ENCODE measurements at regions not wholly inside any gene's neighbourhood (a gene's known extent, or its start where the extent isn't known, plus 50 kb on each side); places are given as distances from the start of the nearest gene placed in this dataset.

DNA sequence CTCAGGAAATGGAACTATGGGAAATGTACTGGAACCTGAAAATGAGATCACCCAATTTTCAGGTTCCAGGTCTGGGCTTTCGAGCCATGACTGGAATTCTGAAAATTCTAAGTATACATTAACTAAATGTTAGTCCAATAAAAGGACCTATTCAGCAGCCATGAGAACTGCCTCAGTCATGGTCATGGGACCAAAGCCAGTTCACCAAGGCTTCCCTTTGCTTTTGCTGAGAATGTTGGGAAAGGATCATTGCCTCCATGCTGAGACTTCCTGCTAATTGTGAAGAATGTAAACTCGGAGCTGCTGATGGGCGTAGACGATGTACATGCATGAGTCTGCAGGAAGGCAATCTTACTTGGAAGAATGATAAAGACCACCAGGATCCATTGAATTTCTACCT is 624.4 kb upstream of the SOX11 start:
- DNase-seq (ENCODE audit: low read depth): no peak

DNA sequence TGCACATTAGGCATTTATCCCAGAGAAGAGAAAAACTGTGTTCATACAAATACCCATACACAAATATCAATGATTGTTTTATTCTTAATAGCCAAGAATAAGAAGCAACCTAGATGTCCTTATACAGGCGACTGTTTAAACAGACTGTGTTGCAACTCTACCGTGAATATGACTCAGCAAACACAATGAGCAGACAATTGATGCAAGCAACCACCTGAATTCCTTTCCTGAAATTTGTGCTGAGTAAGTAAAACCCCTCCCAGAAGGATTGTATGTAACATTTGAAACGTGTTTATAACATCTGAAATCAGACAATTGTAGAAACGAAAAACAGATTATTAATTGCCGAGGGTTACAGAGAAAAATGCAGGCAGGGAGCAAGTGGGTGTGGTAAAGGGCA is 621.9 kb upstream of the SOX11 start:
- DNase-seq (ENCODE audit: low read depth): no peak

DNA sequence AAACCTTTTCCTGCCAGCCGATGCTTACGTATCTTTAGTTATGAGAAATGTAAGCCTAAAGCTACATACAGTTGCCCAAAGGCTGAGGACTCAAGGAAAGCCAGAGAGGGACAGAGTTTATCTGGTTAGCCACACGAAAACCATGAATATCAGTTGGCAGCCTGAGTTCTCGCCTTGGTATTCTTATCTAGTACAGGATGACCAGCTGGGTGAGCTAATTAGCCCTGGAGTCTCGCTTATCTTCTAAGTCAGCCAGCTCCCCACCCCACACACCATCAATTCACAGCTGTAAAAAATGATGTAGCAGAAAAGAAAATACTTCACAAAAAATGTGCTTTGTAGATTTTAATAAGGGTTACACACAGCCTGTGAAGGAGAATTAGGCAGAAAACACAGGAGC is 617.5 kb upstream of the SOX11 start:
- DNase-seq (ENCODE audit: low read depth): no peak

DNA sequence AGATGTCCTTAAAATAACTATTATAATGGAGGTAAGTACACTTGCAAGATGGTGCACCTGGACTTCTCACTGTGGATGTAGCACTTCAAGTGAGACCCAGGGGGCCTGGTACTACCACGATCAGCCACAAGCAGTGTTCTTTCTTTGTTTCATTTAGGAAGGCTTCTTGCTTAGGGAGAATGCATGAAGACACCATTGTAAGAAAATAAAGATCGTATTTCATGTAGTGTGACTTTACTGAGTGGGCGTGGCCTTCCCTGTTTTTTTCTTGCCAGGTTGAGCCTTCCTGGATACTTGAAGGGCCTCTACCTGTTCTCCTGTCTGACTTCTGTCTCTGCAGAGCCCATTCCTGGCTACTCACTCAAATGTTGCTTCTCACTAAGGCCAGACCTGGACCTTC is 615.6 kb upstream of the SOX11 start:
- no peak for DNase-seq (ENCODE audit: low read depth)

DNA sequence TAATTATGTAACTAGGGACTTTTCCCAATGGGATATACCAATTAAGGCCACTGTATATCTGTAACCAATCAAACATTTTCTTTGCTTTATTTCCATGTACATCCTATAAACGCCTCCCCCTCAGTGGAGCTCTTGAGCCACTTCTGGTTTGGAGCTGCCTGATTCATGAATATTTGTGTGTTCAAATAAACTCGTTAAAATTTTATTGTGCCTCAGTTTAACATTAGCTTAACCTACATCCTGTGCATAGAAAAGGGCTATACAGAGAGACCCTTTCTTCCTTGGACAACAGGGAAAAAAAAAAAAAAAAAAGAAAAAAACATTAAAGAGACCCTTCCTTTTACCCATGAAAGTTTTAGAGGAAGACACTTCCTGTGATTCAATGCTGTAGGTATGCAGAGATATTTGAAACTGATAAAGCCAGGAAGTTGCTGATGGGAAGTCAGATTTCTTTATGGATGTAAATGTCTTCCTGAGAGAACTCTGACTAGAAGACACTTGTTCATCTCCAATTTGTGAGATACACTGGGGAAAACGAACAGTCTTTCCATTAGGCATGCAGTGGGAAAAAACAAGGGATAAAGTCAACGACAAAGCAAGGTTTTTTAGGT is 614.6 kb upstream of the SOX11 start:
- DNase-seq (ENCODE audit: low read depth): peak; percentile 18

DNA sequence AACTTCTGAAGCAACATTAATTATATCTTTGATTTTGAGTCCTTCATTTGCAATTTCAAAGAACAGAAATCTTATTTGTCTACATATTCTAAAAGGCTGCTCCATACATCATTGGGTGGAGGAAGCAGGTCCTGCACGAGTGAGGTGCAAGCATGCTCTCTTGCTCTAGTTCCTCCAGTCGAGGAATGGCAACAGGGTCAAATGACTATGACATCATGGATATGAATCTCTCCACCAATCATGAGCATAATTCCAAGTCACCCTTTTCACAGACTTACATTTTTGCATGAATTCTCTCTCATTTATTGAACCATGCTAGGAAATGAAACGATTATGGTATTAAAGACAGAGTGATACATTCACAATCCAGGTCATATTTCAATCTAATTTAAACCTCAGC is 608.8 kb upstream of the SOX11 start:
- no peak for DNase-seq (ENCODE audit: low read depth)

DNA sequence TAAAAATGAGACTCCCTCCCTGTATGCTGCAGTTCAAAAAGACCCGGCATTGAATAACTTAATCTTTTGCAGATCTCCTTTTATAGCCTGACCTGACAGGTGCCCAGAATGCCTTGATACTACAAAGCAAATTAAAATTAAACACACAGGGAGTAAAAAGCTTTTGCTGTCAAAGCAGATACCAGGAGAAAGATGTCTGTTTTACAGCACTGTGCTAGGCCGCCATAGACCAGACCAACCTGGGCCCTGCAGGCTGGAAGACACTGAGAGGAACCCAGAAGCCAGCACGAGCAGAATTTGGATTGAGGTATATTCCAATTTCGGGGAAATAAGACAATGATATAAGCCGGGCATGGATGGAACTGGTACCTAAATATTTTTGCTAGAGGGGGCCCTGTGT is 602.8 kb upstream of the SOX11 start:
- no peak for DNase-seq (ENCODE audit: low read depth)

DNA sequence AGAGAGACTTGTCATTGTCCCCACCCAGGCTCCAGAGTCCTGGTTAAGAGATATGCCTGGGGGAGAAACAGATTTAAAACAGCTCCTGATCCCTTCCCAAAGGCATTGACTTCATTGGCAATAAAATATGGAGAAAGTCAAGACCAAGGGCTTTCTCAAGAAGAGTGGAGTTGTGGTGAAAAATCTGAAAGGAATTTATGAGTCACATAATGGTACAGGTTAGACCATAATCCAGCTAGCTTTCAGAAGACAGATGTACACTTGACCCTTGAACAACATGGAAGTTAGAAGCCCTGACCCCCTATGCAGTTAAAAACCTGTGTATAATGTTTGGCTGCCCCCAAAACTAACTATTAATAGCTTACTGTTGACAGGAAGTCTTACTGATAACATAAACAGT is 599.1 kb upstream of the SOX11 start:
- no peak for DNase-seq (ENCODE audit: low read depth)

DNA sequence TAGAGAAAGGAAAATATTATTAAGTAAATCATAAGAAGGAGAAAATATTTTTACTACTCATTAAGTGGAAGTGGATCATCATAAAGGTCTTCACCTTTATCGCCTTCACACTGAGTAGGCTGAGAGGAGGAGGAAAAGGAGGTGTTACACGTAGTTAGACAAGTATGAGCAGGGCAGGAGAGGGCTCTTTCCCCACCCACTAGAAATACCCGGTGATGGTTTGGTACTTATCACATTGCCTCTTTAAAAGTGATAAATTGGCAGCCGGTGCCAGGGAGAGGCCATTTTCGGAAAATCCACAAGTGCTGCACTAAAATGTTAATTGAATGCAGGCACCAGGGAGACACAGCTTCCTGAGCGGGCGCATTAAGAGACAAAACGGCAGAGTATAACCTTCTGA is 598.7 kb upstream of the SOX11 start:
- DNase-seq (ENCODE audit: low read depth): no peak

DNA sequence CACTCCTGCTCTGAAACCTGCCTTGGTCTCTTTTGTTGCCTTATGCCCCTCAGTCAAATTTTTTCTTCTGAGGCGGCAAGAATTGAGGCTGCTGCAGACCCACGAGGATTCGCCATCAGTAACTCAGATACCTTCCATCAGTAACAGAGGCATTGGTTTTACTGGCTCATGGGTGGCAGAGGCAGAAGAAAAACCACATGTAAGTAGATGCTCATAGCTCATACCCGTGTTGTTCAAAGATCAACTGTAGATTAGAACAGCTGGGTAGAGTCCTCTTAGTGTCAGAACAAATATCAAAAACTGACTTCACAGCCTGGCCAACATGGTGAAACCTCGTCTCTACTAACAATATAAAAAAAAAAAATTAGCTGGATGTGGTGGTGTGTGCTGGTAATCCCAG is 598.0 kb upstream of the SOX11 start:
- no peak for DNase-seq (ENCODE audit: low read depth)

DNA sequence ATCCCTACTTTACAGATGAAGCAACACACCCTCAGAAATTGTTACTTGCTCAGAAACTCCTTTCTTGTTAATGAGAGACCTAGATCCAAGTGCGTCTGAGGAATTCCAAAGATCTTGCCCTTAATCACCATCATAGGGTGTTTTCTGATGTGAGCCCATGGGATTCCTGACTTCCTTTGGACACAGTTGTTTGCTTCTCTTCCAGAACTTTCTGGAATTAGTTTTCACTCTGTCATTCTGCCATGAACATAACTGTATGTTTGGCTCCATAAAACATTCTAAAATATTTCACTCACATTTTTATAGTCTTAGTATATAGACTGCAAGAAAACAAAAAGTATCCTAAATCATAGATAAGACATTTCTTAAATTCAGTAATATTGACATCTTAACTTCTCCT is 593.9 kb upstream of the SOX11 start:
- DNase-seq (ENCODE audit: low read depth): no peak

DNA sequence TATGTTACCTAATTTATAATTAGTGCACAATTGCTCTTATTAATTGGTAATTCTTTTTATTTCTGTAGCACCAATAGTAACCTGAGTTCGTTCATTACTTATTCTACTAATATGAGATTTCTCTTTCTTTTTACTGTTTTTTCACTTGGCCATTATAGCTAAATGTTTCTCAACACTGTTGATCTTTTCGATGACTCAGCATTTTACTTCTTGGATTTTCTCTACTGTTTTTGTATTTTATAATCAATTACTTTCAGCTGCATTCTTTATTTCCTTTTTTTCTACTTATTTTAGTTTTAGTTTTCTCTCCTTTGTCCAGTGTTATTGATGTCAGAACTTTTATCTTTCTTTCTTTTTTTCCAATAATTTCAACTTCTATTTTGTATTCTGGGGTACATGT is 589.4 kb upstream of the SOX11 start:
- no peak for DNase-seq (ENCODE audit: low read depth)

DNA sequence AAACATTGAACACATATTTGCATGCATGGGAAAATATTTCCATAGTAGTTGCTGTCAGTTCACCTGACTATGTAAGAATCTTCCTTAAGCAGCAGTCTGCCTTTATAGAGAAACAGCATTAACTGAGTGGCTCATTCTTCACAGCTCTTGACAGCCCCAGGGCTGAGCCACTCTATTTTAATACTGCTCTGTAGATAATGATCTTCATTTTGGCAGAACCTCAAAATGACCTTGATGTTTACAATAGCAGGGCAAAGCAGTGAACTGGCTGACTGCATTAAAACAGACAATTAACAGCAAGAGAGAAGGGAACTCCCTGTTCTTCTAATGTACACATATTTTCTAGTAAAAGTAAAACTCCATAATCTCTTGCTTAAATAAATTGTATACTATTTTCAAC is 580.6 kb upstream of the SOX11 start:
- DNase-seq (ENCODE audit: low read depth): no peak

DNA sequence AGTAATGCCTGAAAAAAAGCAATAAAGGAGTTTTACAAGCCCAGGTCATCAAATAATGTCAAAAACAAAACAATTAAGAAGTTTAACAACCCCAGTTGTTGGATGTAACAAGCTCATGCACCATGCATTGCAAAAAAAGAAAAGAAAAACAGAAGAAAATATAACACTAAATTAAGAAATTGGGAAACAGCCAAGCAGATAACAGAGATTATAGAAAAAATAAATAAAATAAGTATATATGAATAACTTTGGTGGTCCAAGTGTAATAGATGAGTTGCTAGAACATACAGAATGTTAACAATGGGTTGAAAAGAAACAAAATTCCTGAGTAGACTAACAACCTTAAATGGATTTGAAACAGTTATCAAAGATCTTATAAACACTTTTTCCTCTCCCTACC is 573.1 kb upstream of the SOX11 start:
- no peak for DNase-seq (ENCODE audit: low read depth)

DNA sequence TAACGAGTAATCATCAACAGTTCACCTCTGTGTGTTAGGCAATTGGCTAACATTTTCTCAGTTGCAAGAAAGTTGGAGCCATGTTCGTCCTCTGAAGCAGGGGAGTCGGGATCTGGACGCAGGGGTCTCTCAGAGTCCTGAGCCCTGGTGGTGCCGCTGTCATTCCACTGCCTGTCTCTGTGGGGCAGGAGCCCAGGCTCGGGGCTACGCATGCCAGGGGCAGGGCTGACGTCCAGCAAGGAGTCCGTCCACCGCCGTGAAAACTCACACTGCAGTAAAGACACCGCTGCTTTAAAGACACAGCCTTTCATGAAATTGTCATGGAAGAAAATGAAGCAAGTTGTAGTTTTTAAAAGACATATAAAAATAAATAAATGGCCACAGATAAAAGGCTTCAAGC is 571.1 kb upstream of the SOX11 start:
- DNase-seq (ENCODE audit: low read depth): no peak

DNA sequence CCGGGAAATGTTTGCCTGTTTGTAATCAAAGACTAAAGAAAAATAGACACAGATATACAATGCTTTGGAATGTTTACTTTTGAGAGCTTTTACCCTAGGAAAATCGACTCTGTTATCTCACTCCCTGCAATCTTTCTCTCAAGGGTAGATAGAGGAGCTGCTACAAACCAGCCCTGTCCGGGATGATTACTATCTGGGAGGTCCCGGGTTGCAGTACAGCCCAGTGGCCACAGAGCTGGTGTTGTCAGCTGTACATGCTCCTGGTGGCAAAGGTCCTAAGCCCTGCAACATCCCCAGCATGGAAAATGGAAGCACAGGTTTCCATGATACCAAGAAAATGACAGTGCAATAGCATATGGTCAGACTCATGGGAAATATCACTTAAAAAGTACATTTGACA is 570.5 kb upstream of the SOX11 start:
- no peak for DNase-seq (ENCODE audit: low read depth)

DNA sequence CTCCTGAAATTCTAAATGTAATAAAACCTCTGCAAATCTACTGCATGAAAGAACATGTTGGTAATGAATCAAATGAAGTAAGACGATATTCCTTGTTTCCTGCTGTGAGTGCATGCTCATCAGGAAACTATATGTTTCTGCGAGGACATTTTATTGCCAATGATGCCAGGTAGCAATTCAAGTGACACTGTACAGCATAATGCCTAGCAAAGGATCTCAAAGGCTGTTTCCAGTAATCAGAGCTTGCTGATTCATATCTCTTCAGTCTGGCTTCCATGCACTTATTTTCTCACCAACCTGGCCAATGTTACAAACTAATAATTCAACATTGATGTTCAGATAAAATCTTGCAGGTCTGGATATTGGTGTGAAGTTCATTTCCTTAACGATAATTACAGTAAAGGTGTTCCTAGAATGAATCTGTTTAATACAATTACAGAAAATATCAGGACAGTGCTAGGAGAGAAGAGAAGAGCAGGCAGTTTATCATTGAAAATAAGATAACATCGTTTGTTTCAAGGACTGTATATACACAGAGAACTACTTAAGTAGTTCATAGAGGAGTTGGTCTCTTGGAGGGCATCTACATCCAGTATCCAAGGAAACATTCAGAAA is 568.5 kb upstream of the SOX11 start:
- no peak for DNase-seq (ENCODE audit: low read depth)

DNA sequence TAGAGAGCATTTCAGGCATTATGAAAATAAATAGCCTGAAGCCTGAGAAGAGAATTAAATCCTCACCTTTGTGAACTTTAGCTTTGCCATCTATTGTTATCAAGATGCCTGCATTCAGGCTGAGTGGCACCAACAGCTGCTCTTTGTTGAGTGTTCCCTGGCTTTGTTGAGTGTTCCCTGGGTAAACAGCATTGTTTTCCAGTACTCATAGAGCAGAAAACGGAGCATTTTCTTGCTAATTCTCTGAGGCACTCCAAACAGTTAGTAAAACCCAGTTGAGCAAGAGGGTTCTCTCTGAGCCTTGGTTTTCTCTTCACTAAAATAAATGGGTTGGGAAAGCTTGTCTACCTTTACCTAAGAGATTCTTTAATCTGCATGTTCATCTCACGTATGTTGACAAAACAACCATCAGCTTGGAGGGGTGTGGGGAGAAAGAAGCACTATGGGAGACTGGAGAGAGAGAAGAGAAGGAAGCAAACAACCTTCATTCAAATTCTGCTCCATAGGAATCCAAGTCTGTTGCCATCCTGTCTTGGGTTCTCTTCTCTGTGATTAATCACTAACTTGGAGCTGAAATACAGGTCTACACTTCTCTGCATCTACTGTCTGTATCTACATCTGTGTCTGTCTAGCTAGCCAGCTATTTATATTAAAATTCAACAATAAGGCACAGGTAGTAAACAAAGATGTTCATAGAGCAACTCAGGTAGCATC is 567.0 kb upstream of the SOX11 start:
- no peak for DNase-seq (ENCODE audit: low read depth)

DNA sequence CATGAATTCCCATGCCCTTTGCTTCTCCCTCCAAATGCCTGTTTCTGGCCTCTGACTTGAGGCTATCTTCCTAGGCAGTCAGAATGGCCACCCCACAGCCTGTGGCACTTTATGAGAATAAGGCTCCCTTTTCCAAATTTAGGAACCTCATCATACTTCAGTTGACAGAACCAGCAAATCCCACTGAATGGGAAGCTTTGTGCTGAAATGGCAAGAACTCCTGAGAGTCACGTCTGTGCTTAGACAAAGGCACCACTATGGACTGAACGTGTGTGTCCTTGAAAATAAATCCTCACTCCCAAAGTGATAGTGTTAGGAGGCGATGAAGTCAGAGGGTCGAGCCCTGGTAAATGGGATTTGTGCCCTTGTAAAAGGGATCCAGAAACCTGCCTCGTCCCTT is 559.9 kb upstream of the SOX11 start:
- DNase-seq (ENCODE audit: low read depth): no peak

DNA sequence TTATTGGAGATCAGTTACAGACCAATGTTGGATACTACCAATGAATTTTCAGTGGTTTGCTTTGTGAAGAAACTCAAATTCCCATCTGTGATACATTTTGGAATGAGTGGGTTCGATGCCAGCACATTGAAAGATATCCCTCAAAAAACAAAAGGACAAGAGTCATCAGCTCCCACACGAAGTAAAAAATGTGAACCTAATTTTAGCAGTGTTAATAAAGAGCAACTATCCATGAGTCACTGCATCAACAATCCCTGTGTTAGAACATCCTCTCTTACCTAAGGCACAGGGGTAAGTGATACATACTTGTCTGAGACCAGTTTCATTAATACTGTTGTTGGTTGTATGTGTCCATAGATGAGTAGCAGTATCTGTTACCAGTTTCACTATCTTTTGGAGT is 551.8 kb upstream of the SOX11 start:
- DNase-seq (ENCODE audit: low read depth): no peak

DNA sequence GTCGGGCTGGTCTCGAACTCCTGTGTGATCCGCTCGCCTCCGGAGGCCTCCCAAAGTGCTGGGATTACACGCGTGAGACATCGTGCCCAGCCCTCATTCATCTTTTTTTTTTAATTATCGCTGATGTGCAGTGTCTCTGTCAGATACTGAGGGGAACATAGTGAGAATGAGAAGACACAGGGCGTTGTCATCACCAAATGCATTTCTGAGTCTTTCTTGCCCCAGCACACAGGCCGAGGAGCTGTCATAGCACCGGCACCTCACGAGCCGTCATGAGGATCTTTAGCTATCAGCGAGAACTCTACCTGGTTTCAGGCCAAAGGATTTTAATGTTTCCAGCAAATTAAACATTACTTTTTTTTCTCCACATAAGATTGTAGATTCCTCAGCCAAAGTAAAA is 548.0 kb upstream of the SOX11 start:
- no peak for DNase-seq (ENCODE audit: low read depth)

DNA sequence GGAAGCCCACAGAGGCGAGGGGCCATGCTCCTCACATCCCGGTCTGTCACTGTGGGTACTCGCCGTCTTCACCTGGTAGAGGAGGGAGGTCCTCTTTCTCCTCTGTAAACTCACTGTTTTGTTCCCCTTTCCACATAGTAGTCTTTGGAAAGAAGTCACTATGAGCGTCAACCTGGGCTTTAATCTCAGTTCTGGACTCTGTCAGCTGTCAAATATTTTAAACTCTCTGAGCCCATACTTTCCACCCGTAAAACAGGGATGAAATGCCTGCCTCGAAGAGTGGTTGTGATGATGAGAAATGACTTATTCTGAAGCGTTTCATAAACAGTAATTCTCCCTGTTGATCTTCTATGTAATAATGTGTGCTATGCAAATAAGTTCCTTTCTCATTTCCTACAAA is 547.1 kb upstream of the SOX11 start:
- no peak for DNase-seq (ENCODE audit: low read depth)

DNA sequence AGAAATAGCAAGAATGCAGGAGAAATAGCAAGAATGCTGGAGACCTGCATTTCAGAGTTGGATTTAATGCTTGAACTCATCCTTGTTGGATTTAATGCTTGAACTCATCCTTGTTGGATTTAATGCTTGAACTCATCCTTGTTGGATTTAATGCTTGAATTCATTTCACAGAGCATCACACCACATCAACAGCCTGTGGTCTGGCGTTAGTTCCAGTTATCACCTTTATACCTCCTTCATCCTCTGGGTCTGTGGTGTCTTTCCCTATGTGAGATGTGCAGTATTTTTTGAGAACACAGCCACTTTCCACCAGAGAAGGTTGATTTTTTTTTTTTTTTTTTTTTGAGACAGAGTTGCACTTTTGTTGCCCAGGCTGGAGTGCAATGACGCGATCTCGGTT is 546.4 kb upstream of the SOX11 start:
- DNase-seq (ENCODE audit: low read depth): no peak
